Endothelial cell of umbilical vein (primary cell): ENCODE measurements at regions not wholly inside any gene's neighbourhood (a gene's known extent, or its start where the extent isn't known, plus 50 kb on each side); places are given as distances from the start of the nearest gene placed in this dataset.

Experiments
- BruUV-seq: library from RNA; stranded (reverse); fragments of 400-500 nt; replicated peaks from 2 replicates; lab custom pipeline; 2021; lab: Mats Ljungman, UMichigan
- CTCF ChIA-PET: fragments of 300-600, 350-600 bp; sonication (Branson Sonifier 250); formaldehyde crosslinking; loops from one replicate; lab custom pipeline; 2021; ENCODE audit warnings: antibody characterized with exemption, inconsistent platforms; lab: Charles Lee
- POLR2A ChIA-PET: fragments of 300-600, 350-600 bp; sonication (Branson Sonifier 250); formaldehyde crosslinking; loops from one replicate; lab custom pipeline; 2021; ENCODE audit warnings: antibody characterized with exemption, inconsistent platforms; lab: Charles Lee
- DNase-seq: peaks from one replicate; pipeline ENCODE4 v3.0.0-alpha.2; 2011; ENCODE audit warnings: low read depth, low spot score
- FAIRE-seq: peaks from 2 replicates; lab custom pipeline; 2011; peaks lifted over from hg19 to GRCh38; lab: Jason Lieb, UNC
- H2AFZ ChIP-seq: 2 replicates; pipeline ENCODE4 v1.6.0; 2012; ENCODE audit warnings: low read depth, low read length, control low read depth, inconsistent platforms
- H3K27ac ChIP-seq: 2 replicates; pipeline ENCODE4 v1.5.1; 2011; ENCODE audit warnings: low read depth, mild to moderate bottlenecking, control low read depth, low read length, moderate library complexity; ENCODE audit not compliant: insufficient read depth
- H3K27me3 ChIP-seq, 2 experiments: 2 replicates each; pipeline versions ENCODE4 v1.6.0 to v1.6.1; 2011; ENCODE audit warnings: low read length in 2 of 2, mixed read lengths in 1 of 2; ENCODE audit not compliant: control insufficient read depth in 2 of 2, insufficient read depth in 2 of 2
- H3K36me3 ChIP-seq, 2 experiments: 2 replicates in 1 of 2; 3 replicates in 1 of 2; pipeline ENCODE4 v1.5.1; 2011; ENCODE audit warnings: low read length in 2 of 2, mild to moderate bottlenecking in 1 of 2, moderate library complexity in 1 of 2; ENCODE audit not compliant: control insufficient read depth in 2 of 2, insufficient read depth in 2 of 2; ENCODE audit errors: extremely low read depth in 1 of 2
- H3K4me1 ChIP-seq: 3 replicates; pipeline ENCODE4 v1.5.1; 2011; ENCODE audit warnings: mild to moderate bottlenecking, low read length; ENCODE audit not compliant: control insufficient read depth, insufficient read depth; ENCODE audit errors: extremely low read depth
- H3K4me2 ChIP-seq: 2 replicates; pipeline ENCODE4 v1.6.1; 2011; ENCODE audit warnings: low read length, control low read depth, mixed read lengths; ENCODE audit not compliant: insufficient read depth
- H3K4me3 ChIP-seq, 3 experiments: fragments of 200-600 bp in 1 of 3; sonication (generic), shearing (Covaris generic) in 1 of 3; replicated peaks in 1 of 3; 2 replicates each; pipeline ENCODE4 v1.5.1; 2011 to 2016; ENCODE audit warnings: control low read depth in 3 of 3, low read length in 3 of 3, mild to moderate bottlenecking in 2 of 3, inconsistent platforms in 1 of 3, low read depth in 1 of 3, moderate library complexity in 1 of 3; ENCODE audit not compliant: insufficient read depth in 1 of 3
- H3K79me2 ChIP-seq: 2 replicates; pipeline ENCODE4 v1.6.0; 2012; ENCODE audit warnings: low read length, inconsistent platforms; ENCODE audit not compliant: control insufficient read depth, insufficient read depth
- H3K9ac ChIP-seq: replicated peaks from 2 replicates; pipeline ENCODE3; 2011; ENCODE audit warnings: low read length, control low read depth; ENCODE audit not compliant: insufficient read depth; ENCODE audit errors: extremely low read depth
- H3K9me1 ChIP-seq: replicated peaks from 3 replicates; pipeline ENCODE4 v1.6.0; 2011; ENCODE audit warnings: mild to moderate bottlenecking, low read length; ENCODE audit not compliant: control insufficient read depth, insufficient read depth; ENCODE audit errors: extremely low read depth
- H3K9me3 ChIP-seq: replicated peaks from 2 replicates; pipeline ENCODE4 v1.5.1; 2012; ENCODE audit warnings: low read length, inconsistent platforms; ENCODE audit not compliant: control insufficient read depth, insufficient read depth
- H4K20me1 ChIP-seq: replicated peaks from 2 replicates; pipeline ENCODE3; 2011; ENCODE audit warnings: mild to moderate bottlenecking, low read length; ENCODE audit not compliant: control insufficient read depth, insufficient read depth; ENCODE audit errors: extremely low read depth
- EZH2 ChIP-seq: IDR thresholded peaks from 2 replicates; pipeline ENCODE4 v1.6.1; 2012; ENCODE audit warnings: borderline replicate concordance, low read depth, mild to moderate bottlenecking, moderate library complexity, low read length, inconsistent platforms; ENCODE audit not compliant: severe bottlenecking
- FOS ChIP-seq: IDR thresholded peaks from 2 replicates; pipeline ENCODE4 v1.6.1; 2011; ENCODE audit warnings: mild to moderate bottlenecking, low read length, moderate library complexity, borderline replicate concordance; ENCODE audit not compliant: insufficient read depth
- GATA2 ChIP-seq: IDR thresholded peaks from 2 replicates; pipeline ENCODE4 v1.7.0; 2011; ENCODE audit warnings: low read depth, mild to moderate bottlenecking, moderate library complexity, mixed read lengths, low read length; ENCODE audit not compliant: insufficient read length, insufficient read depth
- JUN ChIP-seq: IDR thresholded peaks from 2 replicates; pipeline ENCODE4 v1.6.1; 2011; ENCODE audit warnings: borderline replicate concordance, low read depth; ENCODE audit not compliant: insufficient read length, insufficient read depth
- MYC ChIP-seq: IDR thresholded peaks from one replicate; pipeline ENCODE4 v1.6.1; 2011; ENCODE audit warnings: mild to moderate bottlenecking, low read depth, low read length
- POLR2A ChIP-seq: IDR thresholded peaks from 2 replicates; pipeline ENCODE4 v1.6.1; 2012; ENCODE audit warnings: low read depth, mild to moderate bottlenecking, control low read depth, low read length
- POLR2AphosphoS5 ChIP-seq: IDR thresholded peaks from 2 replicates; pipeline ENCODE4 v1.6.1; 2012; ENCODE audit warnings: low read depth, mild to moderate bottlenecking, control low read depth, low read length, moderate library complexity; ENCODE audit not compliant: insufficient read depth
- dilution Hi-C: fragments of 300-500 bp; cut with MboI; formaldehyde crosslinking; loops from one replicate; pipeline ENCODE4 v1.15.0; 2019; ENCODE audit warnings: low sequenced_read_pairs; ENCODE audit not compliant: extremely low pct_ligation_motif_present
- intact Hi-C: fragments of 100-400 bp; cut with micrococcal nuclease; formaldehyde crosslinking; loops from one replicate; pipeline ENCODE4 v1.10.0; 2022
- TF ChIP-seq, protein P1 (sequence below), 2 donors: IDR thresholded peaks; 1 replicate in 1 of 2; 2 replicates in 1 of 2; pipeline ENCODE4 v1.5.1; 2011; ENCODE audit warnings: low read length in 2 of 2, mild to moderate bottlenecking in 2 of 2, moderate library complexity in 2 of 2, control low read depth in 1 of 2, inconsistent platforms in 1 of 2, low read depth in 1 of 2; ENCODE audit not compliant: insufficient read depth in 1 of 2; ENCODE audit errors: extremely low read depth in 1 of 2
- TF ChIP-seq, protein P2 (sequence below): IDR thresholded peaks from 2 replicates; pipeline ENCODE4 v1.6.1; 2011; ENCODE audit not compliant: insufficient read depth, insufficient read length

DNA sequence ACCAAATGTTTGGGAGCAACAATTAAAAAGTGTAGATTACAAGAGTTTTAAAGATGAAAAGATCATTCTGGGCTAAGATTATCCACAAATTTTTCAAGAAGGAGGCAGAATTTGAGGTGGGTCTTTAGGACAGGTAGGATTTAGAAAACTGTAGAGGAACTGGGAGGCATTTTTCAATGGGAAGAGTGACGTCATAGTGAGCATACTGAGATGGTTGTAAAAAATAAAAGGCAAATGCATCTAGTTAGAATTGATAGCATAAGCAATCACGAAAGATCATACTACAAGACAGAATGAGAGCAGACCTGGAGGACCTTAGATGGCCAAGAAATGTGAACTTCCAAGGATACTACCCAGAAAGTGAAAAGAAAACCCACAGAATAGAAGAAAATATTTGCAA, 131.6 kb upstream of the G2E3 start:
- no peaks in the 10 kb centered on the region for H3K9me1 ChIP-seq

DNA sequence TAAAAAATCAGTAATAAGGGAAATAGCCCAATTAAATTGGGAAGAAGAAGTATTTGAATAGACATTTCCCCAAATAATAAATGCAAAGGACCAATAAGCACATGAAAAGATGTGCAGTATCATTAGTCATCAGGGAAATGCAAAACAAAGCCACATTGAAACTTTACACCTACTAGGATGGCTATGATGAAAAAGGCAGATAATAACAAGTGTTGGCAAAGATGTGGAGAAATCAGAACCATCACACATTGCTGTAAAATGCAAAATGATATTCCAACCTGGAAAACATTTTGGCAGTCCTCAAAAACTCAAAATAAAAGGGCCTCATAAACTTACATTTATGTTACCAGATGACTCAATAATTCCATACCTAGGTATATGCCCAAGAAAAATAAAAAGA, 131.1 kb upstream of the G2E3 start:
- ChIA-PET POLR2A (no interaction called here), CTCF (no interaction called here)
- no peaks in the 10 kb centered on the region for H3K9me3 ChIP-seq
- no peaks in the 10 kb centered on the region for H3K9me1 ChIP-seq
- dilution Hi-C loops = no loop called here
- H3K79me2 ChIP-seq = no peaks in the 10 kb centered on the region
- no peaks in the 10 kb centered on the region for H4K20me1 ChIP-seq
- TF ChIP-seq POLR2AphosphoS5 (no peak), GATA2 (no peak), POLR2A (no peak), FOS (no peak), JUN (no peak), EZH2 (no peak), MYC (no peak)
- TF ChIP-seq, protein P1, sequence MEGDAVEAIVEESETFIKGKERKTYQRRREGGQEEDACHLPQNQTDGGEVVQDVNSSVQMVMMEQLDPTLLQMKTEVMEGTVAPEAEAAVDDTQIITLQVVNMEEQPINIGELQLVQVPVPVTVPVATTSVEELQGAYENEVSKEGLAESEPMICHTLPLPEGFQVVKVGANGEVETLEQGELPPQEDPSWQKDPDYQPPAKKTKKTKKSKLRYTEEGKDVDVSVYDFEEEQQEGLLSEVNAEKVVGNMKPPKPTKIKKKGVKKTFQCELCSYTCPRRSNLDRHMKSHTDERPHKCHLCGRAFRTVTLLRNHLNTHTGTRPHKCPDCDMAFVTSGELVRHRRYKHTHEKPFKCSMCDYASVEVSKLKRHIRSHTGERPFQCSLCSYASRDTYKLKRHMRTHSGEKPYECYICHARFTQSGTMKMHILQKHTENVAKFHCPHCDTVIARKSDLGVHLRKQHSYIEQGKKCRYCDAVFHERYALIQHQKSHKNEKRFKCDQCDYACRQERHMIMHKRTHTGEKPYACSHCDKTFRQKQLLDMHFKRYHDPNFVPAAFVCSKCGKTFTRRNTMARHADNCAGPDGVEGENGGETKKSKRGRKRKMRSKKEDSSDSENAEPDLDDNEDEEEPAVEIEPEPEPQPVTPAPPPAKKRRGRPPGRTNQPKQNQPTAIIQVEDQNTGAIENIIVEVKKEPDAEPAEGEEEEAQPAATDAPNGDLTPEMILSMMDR (IDR thresholded peaks at IDR 0.05; ENCODE audit: extremely low read depth in 1 of 2, insufficient read depth in 1 of 2, low read depth in 1 of 2, low read length in 2 of 2) = no peak
- TF ChIP-seq, protein P2, sequence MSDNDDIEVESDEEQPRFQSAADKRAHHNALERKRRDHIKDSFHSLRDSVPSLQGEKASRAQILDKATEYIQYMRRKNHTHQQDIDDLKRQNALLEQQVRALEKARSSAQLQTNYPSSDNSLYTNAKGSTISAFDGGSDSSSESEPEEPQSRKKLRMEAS = no peak
- no peak for FAIRE-seq
- H3K27me3 ChIP-seq = no peaks in the 10 kb centered on the region
- H3K4me3 ChIP-seq = no peak overlapping the region
- no peak overlapping the region for H2AFZ ChIP-seq
- no peaks in the 10 kb centered on the region for H3K4me1 ChIP-seq
- H3K4me2 ChIP-seq = no peak overlapping the region
- H3K36me3 ChIP-seq = no peaks in the 10 kb centered on the region
- intact Hi-C loops = no loop called here
- H3K9ac ChIP-seq = no peak overlapping the region
- DNase-seq = no peak
- no peak overlapping the region for H3K27ac ChIP-seq
- BruUV-seq = no TSS peak

More for the DNA sequence above, 131.6 kb upstream of the G2E3 start:
- Histone ChIP-seq H2AFZ (no peak overlapping the region), H3K4me2 (no peak overlapping the region), H3K27me3 (no peaks in the 10 kb centered on the region), H3K9me3 (no peaks in the 10 kb centered on the region), H3K79me2 (no peaks in the 10 kb centered on the region), H3K9ac (no peak overlapping the region), H3K27ac (no peak overlapping the region), H3K4me1 (no peaks in the 10 kb centered on the region), H4K20me1 (no peaks in the 10 kb centered on the region), H3K36me3 (no peaks in the 10 kb centered on the region), H3K4me3 (no peak overlapping the region)
- no TSS peak for BruUV-seq
- peak; percentile 12 for TF ChIP-seq JUN
- no peak for TF ChIP-seq POLR2AphosphoS5
- no peak for TF ChIP-seq POLR2A
- TF ChIP-seq GATA2 = no peak
- TF ChIP-seq, protein P1 (IDR thresholded peaks at IDR 0.05; ENCODE audit: extremely low read depth in 1 of 2, insufficient read depth in 1 of 2, low read depth in 1 of 2, low read length in 2 of 2) = no peak
- TF ChIP-seq MYC = no peak
- FAIRE-seq = no peak
- no peak for DNase-seq
- dilution Hi-C loops = no loop called here
- ChIA-PET POLR2A (no interaction called here), CTCF (no interaction called here)
- intact Hi-C loops = no loop called here
